ENCODE measurements at regions not wholly inside any gene's neighbourhood (a gene's known extent, or its start where the extent isn't known, plus 50 kb on each side); places are given as distances from the start of the nearest gene placed in this dataset.

DNA sequence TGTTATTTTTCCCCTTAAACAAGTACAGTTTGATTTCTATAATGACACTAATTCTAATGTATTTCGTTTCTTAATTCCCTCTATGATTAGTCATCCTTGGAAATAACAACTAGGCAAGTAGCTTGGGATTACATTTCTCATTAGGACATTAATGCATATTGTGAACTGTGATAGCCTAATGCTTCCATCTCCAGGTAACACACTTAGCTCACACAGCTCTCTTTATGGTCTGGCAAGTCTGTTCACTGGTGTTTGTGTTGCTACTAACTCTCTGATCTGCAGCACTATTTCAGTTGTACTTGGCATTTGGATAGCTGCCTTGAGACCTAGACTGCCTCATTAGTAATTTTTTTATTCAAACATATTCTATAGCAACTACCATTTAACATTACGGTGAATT is 853.2 kb downstream of the SORCS3 start:
- no peak for DNase-seq

DNA sequence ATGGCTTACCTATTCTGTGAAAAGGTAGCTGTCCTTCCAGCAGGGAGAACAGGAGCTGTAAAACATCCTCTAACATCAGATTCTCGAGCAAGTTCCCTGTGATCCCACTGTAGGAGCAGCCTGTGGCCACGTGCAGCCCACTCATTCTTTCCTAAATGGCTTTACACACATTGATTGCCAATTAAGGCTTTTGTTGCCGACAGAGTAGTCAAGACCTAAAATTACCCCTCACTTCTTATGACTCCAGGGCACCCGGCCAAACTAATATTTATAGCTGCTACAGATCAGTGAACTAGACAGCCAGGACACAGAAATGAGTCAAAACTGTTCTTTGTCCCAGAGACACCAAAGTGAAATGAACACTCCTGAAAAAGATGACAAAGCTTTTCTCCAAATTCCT is 832.1 kb downstream of the SORCS3 start:
- DNase-seq = no peak

DNA sequence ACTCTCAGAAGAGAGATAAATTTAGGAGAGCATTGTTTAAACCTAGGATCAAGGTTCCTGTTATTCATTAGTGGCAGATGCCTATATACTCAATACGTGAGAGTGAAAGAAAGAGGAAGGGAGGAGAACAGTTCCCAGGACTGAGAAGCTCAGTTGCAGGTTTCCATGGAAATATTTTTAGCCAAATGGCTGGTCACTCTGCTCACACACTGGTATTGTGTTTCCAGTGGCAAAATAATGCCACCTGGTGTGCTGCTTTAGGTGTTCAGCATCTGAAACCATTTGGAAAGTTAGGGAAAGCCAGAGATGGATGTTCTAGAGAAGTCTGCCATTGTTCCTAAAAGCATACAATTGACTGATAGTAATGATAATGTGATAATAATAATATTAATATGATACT is 827.7 kb downstream of the SORCS3 start:
- no peak for DNase-seq

DNA sequence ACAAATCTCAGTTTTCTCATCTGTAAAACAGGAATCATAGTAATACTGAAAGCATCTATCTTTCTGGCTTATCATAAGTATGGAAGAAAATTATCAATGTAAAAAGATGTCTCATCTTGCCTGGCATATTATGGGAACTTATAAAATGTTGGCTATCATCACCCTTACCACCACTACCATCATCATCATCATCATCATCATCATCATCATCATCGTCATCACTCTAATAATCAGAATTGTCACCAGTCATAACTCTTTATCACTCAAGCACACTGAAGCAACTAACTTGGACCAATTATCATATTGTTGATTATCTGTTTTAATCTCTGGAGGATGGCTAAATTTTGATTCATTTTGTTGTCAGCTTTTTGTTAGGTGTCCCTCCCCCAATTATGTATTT is 825.4 kb downstream of the SORCS3 start:
- no peak for DNase-seq

DNA sequence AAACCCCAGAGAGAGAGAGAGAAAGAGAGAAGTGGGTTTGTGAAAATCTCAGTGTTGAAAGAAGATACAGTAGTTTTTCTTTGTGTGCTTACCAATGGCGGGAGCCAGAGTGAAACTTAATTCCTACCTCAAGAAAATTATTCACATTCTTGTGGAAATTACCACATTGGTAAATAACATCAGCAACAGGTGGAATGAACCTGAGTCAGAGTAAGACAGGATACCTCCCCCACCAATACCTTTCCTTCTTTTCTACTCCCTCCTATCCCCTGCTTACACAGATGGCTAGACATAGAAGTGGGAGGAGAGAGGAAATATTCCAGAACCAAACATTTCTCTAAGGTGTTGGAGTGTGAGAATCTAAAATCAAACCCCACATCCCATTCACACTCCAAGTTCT is 793.9 kb downstream of the SORCS3 start:
- no peak for DNase-seq

DNA sequence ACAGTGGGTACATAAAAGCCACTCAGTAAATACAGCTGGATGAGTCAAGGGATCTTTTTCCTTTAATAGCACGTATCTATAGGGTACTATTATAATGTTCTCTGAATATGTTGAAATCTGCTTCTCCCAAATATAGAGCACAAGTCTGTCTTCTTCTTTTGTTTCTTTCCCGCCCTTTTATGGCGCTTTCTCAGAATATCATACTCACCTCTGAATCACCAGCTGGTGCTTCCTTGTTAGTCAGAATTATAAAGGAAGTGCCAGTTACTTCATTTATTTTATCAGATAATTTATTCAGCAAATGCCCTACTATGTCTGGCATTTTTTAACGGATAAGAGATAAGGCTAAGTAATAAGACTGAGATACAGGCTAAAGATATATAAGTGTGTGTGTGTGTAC is 772.9 kb downstream of the SORCS3 start:
- DNase-seq = no peak

DNA sequence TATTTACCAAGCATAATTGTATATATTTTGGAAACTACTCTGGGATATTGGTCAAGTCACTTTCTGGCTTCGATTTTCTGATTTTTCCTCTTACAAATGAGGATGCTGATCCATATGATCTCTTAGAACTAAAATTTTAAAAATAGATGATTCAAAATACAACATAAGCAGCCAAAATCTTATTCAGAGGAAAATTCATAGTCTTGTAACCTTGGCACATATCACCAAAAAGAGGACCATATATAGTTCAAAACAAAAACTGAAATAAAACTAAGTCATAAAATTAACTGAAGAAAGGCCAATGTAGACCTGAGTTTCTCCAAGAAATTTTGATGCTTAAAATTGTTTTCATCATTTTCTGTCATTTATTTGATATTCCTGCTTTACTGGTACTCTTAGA is 768.3 kb downstream of the SORCS3 start:
- no peak for DNase-seq

DNA sequence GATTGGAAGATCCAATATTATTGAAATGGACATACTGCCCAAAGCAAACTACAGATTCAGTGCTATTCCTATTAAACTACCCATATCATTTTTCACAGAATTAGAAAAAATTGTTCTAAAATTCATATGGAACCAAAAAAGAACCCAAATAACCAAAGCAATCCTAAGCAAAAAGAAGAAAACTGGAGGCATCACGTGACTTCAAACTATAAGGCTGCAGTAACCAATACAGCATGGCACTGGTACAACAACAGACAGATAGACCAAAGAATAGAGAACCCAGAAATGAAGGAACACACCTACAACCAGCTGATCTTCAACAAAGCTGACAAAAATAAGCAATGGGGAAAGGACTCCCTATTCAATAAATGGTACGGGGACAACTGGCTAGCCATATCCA is 765.4 kb downstream of the SORCS3 start:
- DNase-seq = no peak

DNA sequence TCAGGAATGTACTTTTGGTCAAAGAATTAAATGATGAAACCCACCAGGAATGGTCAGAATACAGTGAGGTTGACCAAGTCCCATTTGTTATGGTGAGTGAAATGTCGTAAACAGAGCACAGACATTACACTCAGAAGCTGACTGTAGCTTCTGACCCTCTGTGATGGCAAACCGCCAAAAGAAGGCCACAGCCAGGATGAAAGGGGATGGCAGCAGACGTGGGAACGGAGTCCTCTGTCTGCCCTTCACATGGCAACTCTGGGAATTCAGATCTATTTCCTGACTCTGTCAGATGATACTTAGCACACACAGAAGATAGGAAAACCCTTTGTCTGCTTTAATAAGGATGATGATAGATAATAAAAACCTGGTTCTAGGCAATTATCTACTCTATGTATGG is 757.1 kb downstream of the SORCS3 start:
- DNase-seq = no peak

DNA sequence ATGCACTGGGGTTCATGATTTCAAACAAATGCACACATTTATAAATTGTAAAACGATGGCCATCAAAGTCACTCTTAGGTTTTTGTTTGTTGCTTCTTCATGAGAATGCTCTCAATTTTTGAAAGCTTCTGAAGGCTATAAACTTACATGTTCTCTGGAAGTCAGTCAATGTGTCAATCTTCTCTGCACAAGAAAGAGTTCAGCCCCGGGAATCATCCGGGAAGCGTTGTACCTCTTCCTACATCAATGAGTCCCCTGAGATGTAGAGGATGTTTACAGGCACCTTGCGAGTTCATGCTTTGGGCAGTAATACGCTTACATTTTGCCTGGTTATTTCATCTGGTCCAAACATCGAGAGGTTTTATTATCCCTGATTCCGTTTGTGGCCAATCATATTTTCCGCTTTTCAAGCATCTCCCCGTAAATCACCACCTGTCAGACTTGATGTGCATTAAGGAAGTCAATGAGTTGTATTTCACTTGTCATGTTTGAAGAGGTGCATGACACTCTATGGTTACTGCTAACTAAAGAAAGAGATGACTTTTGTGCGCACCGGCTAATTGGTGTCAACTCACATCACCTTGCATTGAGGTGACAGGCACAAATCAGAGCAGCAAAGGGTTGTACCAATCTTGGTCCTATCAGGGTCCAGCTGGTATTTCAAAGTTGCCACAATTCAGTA is 750.7 kb downstream of the SORCS3 start:
- DNase-seq = no peak

DNA sequence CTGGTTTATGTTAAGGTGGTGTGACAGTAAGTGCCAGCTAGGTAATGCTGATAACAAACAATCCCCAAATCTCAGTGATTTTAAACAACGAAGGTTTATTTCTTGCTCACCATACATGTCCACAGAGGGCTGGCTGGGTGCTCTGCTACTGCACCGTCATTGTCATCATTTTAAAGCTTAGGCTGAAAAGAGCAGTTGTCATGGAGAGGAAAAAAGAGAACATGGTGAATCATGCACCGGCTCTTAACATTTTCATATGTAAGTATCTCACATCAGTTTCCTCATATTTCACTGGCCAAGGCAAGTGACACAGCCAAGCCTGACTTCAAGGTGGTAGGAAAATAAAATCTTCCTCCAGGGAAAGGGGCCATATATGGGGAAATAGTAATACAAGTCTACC is 746.9 kb downstream of the SORCS3 start:
- DNase-seq = no peak

DNA sequence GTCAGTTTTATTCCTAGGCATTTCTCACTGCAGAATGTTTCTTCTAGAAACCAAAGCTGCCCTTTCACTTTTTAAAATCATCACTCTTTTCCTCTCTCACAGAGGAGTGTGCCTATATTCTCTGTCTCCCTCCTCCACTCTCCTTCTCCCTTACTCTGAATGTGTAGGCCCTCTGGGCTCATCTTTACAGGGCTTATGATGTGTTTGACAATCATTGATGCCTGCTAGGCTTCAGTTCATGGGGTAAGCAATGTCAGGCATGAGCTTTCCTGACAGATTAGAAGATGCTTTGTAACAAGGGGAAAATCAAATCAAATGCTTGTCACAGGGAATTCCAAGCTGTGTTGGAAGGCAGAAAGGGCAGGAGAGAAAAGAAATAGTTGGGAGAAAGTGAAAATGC is 742.9 kb downstream of the SORCS3 start:
- DNase-seq = no peak

DNA sequence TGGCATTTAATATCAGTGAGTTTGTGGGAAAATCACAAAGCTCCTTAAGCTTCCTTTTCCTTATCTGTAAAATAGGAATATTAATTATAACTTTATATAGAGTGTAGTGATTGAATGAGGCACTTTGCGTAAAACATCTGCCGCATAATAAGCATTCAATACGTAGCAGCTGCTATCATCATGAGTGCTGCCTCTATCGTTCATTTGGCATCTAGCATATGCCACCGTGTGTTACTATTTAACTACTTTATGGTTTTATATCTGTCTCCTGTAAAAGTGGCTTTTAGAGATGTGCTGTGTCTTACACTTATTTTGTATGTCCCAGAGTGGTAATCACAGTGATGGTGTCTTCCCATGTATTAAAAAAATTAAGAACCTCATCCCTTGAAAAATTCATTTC is 729.6 kb downstream of the SORCS3 start:
- DNase-seq = no peak

DNA sequence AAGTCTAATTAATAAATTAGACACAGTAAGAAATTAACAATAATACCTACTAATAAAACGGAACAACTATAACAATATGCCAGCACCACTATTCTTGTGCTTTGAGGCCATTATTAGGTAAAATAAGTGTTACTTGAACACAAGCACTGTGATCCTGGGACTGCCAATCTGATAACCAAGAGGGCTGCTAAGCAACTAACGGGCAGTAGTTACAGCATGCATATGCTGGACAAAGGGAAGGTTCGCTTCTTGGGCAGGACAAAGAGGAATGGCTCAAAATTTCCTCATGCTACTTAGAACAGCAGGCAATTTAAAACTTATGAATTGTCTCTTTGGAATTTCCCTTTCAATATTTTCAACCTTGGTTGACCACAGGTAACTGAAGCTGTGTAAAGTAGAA is 718.6 kb downstream of the SORCS3 start:
- no peak for DNase-seq

DNA sequence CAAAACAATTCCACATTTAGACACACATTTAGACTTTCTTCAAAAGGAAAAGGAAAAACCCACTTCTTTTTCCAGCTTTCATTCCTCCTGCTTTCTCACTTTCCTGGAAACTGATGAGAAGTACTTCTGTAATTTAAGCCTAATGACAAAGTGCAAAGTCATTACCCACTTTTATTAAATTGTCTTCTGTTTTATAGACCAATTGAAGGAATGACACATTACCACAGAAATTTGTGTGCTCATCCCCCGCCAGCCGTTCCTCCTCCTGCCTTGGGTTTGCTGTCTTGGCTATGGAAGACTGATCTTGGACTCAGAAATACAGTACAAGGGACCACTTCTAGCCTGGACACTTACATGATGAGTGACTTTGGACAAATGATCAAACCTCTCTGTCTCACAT is 717.8 kb downstream of the SORCS3 start:
- DNase-seq = no peak

DNA sequence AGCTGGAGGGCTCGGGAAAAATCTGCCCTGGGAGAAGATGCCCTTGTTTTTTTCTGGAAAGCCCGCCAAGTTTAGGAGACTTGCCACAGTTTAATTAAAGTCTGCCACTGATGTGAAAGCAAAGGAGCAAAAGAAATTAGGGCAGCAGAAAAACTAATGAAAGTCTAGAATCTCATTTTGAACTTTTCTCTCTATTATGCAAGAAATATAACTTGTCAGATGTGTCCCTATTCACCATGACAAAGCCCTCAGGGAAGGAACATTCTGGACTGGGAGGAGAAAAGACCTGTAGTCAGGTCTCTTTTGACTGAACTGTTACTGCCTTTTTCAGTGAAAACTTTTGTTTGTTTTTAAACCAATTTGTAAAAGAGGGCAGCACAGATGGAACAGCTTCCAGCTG is 715.5 kb downstream of the SORCS3 start:
- DNase-seq = no peak

DNA sequence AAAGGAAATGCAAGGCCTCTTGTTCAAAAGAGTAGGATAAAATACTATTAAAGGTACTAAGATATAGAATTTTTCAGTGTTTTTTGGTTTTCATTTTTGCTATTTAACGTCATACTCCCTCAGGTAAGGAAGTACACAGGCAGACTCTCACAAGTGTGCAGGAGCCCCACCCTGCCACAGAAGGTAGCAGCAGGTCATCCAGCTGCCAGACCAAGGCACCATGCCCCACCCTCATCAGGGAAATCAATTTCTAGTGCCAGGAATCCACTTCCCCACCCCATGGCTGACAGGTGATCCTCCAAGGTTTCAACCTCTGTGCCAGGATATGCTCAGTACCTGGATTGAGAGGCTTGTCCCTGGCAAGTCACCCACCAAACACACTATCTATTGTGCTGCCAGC is 712.9 kb downstream of the SORCS3 start:
- no peak for DNase-seq

DNA sequence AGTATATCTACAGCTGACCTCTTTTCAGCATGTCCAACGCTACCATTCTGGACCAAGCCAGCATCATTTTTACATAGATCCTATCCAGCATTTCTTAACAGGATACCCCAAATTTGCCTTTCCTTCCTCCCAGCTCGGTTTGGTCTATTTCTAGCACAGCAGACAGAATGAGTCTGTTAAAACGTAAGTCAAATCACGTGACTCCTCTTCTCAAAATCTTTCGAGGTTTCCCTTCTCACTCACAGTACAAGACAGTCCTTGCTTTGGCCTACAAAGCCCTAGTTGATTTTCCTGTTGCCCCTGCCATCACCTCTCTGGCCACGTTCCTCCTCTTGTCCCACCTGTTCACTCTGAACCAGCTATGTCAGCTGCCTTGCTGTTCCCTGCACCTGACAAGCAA is 711.7 kb downstream of the SORCS3 start:
- DNase-seq = no peak

DNA sequence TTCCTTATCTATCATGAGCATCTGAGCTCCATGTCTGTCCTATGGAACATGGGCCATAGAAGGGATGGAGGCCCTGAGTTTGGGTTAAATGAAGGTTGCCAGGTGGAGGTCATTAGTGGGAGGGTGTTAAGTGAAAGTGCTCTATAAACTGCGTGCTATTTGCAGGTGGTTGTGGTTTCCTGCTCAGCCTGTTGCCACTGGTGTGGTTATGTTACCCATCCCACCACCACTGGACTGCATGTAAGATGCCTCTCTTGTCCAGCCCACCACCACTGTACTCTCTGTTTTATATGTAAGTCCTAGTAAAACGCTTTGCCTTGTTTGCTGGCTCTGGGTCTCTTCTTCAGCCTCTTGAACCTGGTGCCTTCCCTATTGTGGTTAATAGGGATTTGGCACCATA is 711.2 kb downstream of the SORCS3 start:
- DNase-seq = no peak

DNA sequence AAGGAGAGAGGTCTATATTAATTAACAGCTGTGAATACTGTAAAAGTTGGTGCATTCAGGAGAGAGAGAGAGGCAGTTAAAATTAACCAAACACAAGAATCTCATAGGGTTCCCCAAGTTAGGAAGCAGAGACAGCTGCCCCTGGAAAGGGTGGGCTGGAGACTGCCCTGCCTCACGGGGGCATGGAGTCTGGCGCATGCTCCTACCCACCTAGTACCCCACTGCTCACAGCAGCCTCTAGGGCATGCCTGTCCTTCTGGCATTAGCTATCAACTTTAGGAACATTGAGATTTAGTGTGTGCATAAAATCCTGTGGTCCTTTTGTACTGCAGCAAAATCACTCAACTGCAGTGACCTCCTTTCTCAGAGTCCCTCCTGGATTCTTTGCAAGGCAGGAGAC is 710.1 kb downstream of the SORCS3 start:
- no peak for DNase-seq

DNA sequence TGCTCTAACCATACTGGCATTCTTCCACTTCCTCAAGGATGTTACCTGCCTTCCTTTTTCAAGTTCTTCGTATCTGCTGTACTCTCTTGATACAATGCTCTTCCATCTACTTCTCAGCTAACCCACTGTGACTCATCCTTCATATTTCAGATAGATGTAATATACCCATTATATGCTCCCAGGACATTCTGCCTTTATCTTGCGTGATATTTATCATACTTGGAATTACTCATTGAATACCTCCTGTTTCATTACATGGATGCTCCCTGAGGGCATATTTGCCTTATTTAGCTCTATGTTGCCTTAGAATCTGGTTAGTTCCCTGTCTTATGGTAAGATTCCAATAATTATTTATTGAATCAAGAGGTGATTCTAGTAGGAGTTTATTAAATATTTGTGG is 706.4 kb downstream of the SORCS3 start:
- DNase-seq = no peak

DNA sequence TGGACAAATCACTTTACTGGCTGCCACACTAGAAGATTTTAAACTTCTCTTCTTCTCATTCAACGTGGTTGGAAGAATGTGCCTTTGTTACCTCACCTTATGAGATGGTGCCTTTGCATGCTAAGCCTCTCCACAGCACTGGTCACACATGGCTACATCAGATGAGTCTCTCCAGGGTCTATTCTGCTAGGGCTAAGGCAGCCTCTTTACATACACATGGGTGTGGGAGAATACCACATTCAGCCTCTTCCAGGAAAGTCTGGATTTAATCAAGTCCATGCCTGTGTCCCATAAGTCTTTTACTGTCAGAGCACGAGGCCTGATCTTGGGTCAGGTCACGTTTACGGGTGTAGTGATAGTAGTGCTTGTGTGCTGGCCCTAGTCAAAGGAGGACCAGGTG is 701.5 kb downstream of the SORCS3 start:
- no peak for DNase-seq

DNA sequence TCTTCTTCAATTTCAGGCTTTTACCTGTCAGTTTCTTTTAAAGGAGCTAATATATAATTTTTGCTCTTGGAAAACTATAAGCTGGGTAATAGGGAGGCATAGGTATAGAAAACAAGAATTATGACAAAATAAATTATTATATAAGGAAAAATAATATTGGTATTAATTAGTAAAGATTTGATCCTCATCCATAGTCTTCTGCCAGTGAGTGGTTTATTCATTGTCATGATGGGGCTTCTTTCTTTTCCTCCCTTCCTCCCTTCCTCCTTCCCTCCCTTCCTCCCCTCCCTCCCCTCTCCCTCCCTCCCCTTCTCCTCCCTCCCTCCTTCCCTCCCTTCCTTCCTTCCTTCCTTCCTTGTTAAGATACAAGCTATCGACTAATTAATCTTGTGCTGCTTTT is 698.6 kb downstream of the SORCS3 start:
- no peak for DNase-seq

DNA sequence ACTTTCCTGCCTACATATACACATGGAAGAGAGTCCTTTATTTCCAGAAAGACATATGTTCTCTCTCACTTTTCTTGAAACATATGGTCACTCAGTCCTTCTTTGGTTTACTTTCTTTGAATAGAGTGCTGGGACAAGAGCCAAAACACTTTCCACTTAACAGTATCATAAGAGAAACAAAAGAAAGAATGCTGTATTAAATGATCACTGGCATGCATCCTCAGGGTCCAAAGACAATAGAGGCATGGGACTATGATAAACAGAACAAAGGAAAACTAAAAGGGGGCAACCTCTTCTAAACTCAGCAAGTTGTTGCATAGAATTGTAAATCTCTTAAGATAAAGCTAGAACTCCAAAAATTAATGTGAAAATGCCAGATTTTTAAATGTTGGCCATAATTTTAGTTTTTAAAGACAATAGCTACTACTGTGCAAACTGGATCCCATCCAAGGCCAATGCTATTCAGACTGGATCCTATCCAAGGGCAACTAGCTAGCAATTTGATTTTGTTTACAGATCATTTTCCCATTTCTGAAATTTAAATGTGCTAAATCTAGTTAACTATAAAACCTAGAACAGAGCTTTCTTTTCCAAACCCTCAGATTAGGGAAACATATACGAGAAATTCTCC is 687.5 kb downstream of the SORCS3 start:
- no peak for DNase-seq

All from AML-193 (cell line).